GM12891 (cell line): ENCODE measurements at regions not wholly inside any gene's neighbourhood (a gene's known extent, or its start where the extent isn't known, plus 50 kb on each side); places are given as distances from the start of the nearest gene placed in this dataset.
"Not testable (repeated sequence)": the region's sequence is repeated elsewhere in the genome, so short reads cannot be mapped to it uniquely, and the experiment has no call there.

Experiments used
- DNase-seq: peaks from one replicate; pipeline ENCODE4 v3.0.0; 2011; ENCODE audit warnings: low spot score; ENCODE audit not compliant: insufficient read length
- FAIRE-seq: peaks from 2 replicates; lab custom pipeline; 2011; peaks lifted over from hg19 to GRCh38; lab: Jason Lieb, UNC
- PAX5 ChIP-seq: IDR thresholded peaks from 2 replicates; pipeline ENCODE4 v1.6.1; 2011; ENCODE audit warnings: low read length, moderate library complexity, mild to moderate bottlenecking; ENCODE audit not compliant: insufficient read depth, severe bottlenecking
- POLR2A ChIP-seq: IDR thresholded peaks from 2 replicates; pipeline ENCODE4 v1.6.1; 2011; ENCODE audit warnings: low read depth, low read length, control low read depth
- POLR2AphosphoS5 ChIP-seq: IDR thresholded peaks from 2 replicates; pipeline ENCODE4 v1.6.1; 2011; ENCODE audit warnings: low read depth, low read length, control low read depth
- POU2F2 ChIP-seq: IDR thresholded peaks from 2 replicates; pipeline ENCODE4 v1.6.1; 2011; ENCODE audit warnings: low read depth, mild to moderate bottlenecking, control low read depth, low read length, moderate library complexity
- SPI1 ChIP-seq: IDR thresholded peaks from 2 replicates; pipeline ENCODE4 v1.6.1; 2011; ENCODE audit warnings: low read depth, low read length, control low read depth
- TAF1 ChIP-seq: IDR thresholded peaks from 2 replicates; pipeline ENCODE4 v1.6.1; 2011; ENCODE audit warnings: low read depth, low read length, control low read depth

- DNase-seq, result no peak
- TF ChIP-seq POU2F2 (no peak), SPI1 (no peak), POLR2AphosphoS5 (no peak), POLR2A (no peak), TAF1 (no peak), PAX5 (no peak)
- FAIRE-seq, result no peak
Observed at GRCh38 chr2:183840061-183840584, 715.9 kb downstream of the NUP35 start.

GRCh38 chr2:183849826-183850225 lies 725.6 kb downstream of the NUP35 start:
- DNase-seq, FAIRE-seq: not testable (repeated sequence)

- FAIRE-seq, result no peak
- DNase-seq, result no peak
- TF ChIP-seq SPI1 (no peak), POU2F2 (no peak), POLR2AphosphoS5 (no peak), TAF1 (no peak), PAX5 (no peak), POLR2A (no peak)
Observed at GRCh38 chr2:183859129-183859528, 734.9 kb downstream of the NUP35 start.

GRCh38 chr2:183866666-183867065 lies 731.7 kb upstream of the ZNF804A start:
- FAIRE-seq (no peak), DNase-seq (no peak)
- no peak for TF ChIP-seq POU2F2
- TF ChIP-seq PAX5, result no peak
- no peak for TF ChIP-seq POLR2A
- no peak for TF ChIP-seq SPI1
- no peak for TF ChIP-seq POLR2AphosphoS5
- TF ChIP-seq TAF1, result no peak

- DNase-seq (no peak), FAIRE-seq (no peak)
- TF ChIP-seq TAF1 (no peak), SPI1 (no peak), PAX5 (no peak), POLR2A (no peak), POU2F2 (no peak), POLR2AphosphoS5 (no peak)
Observed at GRCh38 chr2:183867206-183867605, 731.1 kb upstream of the ZNF804A start.

GRCh38 chr2:183868153-183868552 lies 730.2 kb upstream of the ZNF804A start:
- TF ChIP-seq SPI1 (no peak), PAX5 (no peak), TAF1 (no peak), POLR2A (no peak), POU2F2 (no peak)
- no peak for FAIRE-seq
- no peak for DNase-seq

GRCh38 chr2:183868707-183869106 lies 729.6 kb upstream of the ZNF804A start:
- DNase-seq (no peak), FAIRE-seq (no peak)
- TF ChIP-seq POLR2A (no peak), POU2F2 (no peak), TAF1 (no peak), SPI1 (no peak), POLR2AphosphoS5 (no peak), PAX5 (no peak)

GRCh38 chr2:183872131-183872530 lies 726.2 kb upstream of the ZNF804A start:
- no peak for FAIRE-seq
- no peak for DNase-seq
- no peak for TF ChIP-seq PAX5
- no peak for TF ChIP-seq POU2F2
- TF ChIP-seq POLR2A, result no peak
- no peak for TF ChIP-seq TAF1
- no peak for TF ChIP-seq POLR2AphosphoS5
- no peak for TF ChIP-seq SPI1

- no peak for TF ChIP-seq POU2F2
- no peak for TF ChIP-seq POLR2A
- TF ChIP-seq PAX5, result no peak
- TF ChIP-seq TAF1, result no peak
- no peak for TF ChIP-seq POLR2AphosphoS5
- no peak for TF ChIP-seq SPI1
- no peak for FAIRE-seq
Observed at GRCh38 chr2:183881978-183882377, 716.4 kb upstream of the ZNF804A start.

GRCh38 chr2:183892315-183892941 lies 705.9 kb upstream of the ZNF804A start:
- TF ChIP-seq POLR2A (no peak), SPI1 (no peak), POLR2AphosphoS5 (no peak), PAX5 (no peak), TAF1 (no peak), POU2F2 (no peak)
- DNase-seq (no peak), FAIRE-seq (no peak)

More at GRCh38 chr2:183881978-183882377, 716.4 kb upstream of the ZNF804A start:
- no peak for DNase-seq

- no peak for TF ChIP-seq POLR2AphosphoS5
- no peak for TF ChIP-seq SPI1
- TF ChIP-seq POLR2A, result no peak
- TF ChIP-seq PAX5, result no peak
- no peak for TF ChIP-seq TAF1
- no peak for TF ChIP-seq POU2F2
- no peak for FAIRE-seq
Observed at GRCh38 chr2:183898641-183899040, 699.7 kb upstream of the ZNF804A start.

More at GRCh38 chr2:183898641-183899040, 699.7 kb upstream of the ZNF804A start:
- no peak for DNase-seq
